GM10248 (cell line): ENCODE measurements at regions not wholly inside any gene's neighbourhood (a gene's known extent, or its start where the extent isn't known, plus 50 kb on each side); places are given as distances from the start of the nearest gene placed in this dataset.

Source experiments
- CTCF ChIA-PET: fragments of 300-600 bp; sonication (Branson Sonifier 250); formaldehyde crosslinking; extraction: SDS; loops from one replicate; lab custom pipeline; 2021; ENCODE audit warnings: antibody characterized with exemption; lab: Yijun Ruan, JAX
- POLR2A ChIA-PET: fragments of 350-650 bp; sonication (Branson Sonifier 250); formaldehyde crosslinking; extraction: SDS; loops from one replicate; lab custom pipeline; 2020; ENCODE audit warnings: antibody characterized with exemption; lab: Yijun Ruan, JAX
- DNase-seq: peaks from one replicate; pipeline ENCODE4 v3.0.0; 2012; ENCODE audit errors: extremely low spot score
- TF ChIP-seq, protein P1 (sequence below): IDR thresholded peaks from 2 replicates; pipeline ENCODE4 v1.5.1; 2012; ENCODE audit warnings: mild to moderate bottlenecking, low read depth; ENCODE audit errors: extremely low read depth, missing control alignments, control extremely low read depth

DNA sequence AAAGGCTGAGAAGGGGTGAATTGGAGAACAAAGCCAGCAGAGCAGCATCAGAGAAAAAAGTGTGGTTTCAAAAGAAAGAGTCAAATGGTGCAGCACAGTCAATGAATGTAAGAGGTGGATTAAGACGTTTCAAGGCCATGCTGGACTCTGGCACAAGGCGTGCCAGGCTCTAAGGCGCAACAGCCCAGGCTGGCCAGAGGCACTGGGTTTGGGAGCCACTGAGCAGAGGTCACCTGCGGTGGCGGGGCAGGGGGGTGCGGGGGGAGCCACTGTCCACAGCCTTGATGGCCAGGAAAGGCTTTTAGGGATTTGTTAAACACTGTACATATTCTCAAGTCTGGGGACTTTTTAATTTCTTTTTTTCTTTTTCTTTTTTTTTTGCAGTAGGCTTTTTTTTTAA, 222.5 kb upstream of the FAT1 start:
- ChIA-PET CTCF (no interaction called here), POLR2A (no interaction called here)
- TF ChIP-seq, protein P1, sequence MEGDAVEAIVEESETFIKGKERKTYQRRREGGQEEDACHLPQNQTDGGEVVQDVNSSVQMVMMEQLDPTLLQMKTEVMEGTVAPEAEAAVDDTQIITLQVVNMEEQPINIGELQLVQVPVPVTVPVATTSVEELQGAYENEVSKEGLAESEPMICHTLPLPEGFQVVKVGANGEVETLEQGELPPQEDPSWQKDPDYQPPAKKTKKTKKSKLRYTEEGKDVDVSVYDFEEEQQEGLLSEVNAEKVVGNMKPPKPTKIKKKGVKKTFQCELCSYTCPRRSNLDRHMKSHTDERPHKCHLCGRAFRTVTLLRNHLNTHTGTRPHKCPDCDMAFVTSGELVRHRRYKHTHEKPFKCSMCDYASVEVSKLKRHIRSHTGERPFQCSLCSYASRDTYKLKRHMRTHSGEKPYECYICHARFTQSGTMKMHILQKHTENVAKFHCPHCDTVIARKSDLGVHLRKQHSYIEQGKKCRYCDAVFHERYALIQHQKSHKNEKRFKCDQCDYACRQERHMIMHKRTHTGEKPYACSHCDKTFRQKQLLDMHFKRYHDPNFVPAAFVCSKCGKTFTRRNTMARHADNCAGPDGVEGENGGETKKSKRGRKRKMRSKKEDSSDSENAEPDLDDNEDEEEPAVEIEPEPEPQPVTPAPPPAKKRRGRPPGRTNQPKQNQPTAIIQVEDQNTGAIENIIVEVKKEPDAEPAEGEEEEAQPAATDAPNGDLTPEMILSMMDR, result no peak
- no peak for DNase-seq

DNA sequence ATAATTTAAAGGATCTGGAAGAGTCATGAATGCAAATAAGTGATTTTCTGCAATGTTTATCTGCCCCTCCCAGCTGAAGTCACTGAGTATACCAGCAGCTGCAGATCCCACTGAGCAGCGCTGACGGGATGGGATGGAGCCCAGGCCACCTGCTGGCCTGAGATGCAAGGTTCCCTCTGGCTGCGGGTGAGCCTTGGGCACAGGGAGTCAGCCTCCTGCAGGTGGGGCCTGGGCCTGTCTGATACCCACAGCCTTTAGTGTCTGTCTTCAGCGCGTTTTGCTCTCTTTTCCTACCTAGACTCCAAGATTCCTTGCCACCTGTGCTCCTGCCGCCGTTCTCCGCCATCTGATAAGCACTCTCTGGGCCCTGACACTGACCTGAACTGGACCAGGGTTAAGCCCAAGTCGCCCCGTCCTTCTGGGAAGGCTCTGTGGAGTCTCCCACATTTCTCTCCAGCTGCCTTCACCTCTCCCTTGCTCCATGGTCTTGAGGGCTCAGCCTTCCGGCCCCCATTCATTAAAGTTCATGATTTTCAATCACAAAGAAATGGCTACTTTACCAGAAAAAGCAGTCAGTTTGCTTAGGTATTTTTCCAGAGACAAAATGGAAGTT, 223.1 kb upstream of the FAT1 start:
- TF ChIP-seq, protein P1, result no peak
- ChIA-PET CTCF (no interaction called here), POLR2A (no interaction called here)
- no peak for DNase-seq

DNA sequence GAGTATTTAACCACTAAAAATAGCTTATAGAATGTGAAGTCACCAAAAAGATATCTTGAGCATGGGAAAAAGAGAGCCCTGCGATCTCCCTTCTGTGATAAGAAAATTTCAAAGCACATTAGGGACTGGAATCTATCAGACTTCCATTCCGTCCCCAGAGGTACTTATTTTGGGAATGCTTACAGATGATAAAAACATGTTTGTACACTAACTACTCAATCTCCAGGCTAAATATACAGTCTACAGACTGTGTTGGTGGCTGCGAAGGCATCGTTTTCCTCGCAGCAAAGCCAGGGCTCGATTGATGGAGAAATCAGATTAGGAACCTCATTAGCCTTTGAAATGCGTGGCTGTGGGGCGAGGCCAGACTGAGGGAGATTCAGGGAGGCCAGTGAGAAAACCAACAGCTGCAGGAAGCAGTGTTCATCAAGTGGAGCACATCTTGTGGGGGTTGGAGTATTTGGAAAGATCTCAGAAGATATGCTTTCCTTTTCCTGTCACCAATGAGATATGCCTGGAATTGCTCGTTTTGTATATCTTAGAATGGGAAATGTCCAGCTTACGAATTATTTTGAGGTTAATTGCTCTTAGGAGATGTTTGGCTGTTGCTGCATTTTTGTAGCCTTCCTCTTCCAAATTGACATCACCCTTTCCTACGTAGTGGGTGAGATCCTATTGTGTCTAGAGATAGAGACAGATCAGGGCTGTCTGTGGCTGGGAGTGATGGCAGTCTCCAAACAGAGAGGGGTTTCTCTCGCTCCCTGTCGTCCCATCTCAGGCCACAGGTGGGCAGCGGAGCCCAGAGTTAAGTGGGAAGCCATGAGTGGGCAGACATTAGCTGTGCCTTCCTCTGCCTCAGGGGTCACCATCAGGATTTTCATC, 224.9 kb upstream of the FAT1 start:
- DNase-seq, result no peak
- ChIA-PET CTCF (no interaction called here), POLR2A (no interaction called here)
- TF ChIP-seq, protein P1, result no peak

DNA sequence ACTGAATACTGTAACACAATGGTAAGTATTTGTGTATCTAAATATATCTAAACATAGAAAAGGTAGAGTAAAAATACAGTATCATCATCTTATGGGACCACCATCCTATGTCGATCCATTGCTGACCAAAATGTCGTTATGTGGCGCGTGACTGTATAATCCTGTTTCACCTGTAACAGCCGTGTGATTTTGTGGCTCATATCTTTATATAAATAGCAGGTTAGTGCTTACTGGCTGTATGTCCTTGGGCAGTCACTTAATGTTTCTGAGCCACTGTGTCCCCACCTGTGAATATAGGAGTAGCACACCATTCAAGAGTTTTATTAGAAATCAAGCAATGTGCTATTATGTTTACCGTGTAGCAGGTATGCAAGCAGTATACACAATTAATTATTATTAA, 226.2 kb upstream of the FAT1 start:
- TF ChIP-seq, protein P1, result no peak
- no peak for DNase-seq
- ChIA-PET CTCF (no interaction called here), POLR2A (no interaction called here)

DNA sequence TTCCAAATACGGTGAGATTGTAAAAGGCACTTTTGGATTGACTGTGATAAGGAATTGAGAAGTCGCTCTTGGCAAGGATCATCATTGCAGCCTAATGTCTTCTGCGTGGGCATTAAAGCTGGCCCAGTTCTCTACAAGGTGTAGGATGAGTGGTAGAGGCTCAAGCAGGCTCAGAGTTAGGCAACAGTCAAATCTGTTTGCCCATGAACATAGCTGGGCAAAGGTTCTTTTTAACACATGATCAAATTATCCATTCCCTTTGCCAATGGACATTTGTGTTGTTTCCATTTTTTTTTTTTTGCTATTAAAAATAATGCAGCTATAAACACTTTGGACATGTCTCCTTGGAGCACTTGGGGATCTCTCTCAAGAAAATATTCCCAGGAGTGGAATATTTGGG, 229.1 kb upstream of the FAT1 start:
- POLR2A ChIA-PET, result no interaction called here
- no peak for DNase-seq
- TF ChIP-seq, protein P1, result no peak
- CTCF ChIA-PET, result no interaction called here

DNA sequence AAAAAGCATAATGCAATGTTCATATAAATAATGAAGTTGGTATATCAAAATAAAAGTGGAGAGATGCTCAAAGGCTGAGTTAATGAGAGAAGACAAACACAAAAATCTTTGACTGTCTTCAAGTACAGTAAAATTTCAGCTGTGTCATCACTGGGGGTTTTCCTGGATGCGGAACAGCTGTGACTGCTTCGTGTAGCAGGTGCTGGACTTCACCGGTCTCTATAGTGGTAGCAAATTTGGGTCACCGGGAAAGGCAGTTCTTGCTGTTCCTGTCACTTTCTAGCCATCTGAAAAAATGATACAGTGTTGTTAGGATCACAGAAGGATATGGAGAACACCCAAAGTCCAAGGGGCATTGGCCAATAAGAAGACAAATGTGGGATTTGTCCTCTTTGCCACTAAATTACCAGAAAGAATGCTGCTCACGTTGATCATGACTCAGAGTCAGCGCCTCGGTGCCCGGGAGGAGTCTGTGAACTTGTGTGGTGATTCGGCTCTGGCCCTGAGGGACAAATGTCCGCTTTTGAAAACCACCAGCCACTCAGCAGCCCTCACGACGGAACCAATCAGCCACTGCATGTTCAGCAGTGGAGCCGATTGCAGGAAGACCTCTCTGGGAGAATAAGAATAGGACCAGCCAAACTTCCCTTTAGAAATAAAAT, 230.1 kb upstream of the FAT1 start:
- DNase-seq, result no peak
- ChIA-PET POLR2A (no interaction called here), CTCF (no interaction called here)
- TF ChIP-seq, protein P1, result no peak
